Stimulated activated CD8-positive, alpha-beta memory T cell treated with anti-CD3 and anti-CD28 coated beads, Interleukin-15, amount 100 ng/mL, for 48 hours (primary cell): ENCODE measurements at regions not wholly inside any gene's neighbourhood (a gene's known extent, or its start where the extent isn't known, plus 50 kb on each side); places are given as distances from the start of the nearest gene placed in this dataset.

Experiments
- DNase-seq, 2 donors: peaks; one replicate each; pipeline ENCODE4 v3.0.0-alpha.2; 2020; ENCODE audit warnings: low read depth in 2 of 2

GRCh38 chr5:174235221-174236011, 189.9 kb downstream of the NSG2 start:
- DNase-seq: no peak

GRCh38 chr5:174236070-174236469, 190.6 kb downstream of the NSG2 start:
- DNase-seq: no peak

GRCh38 chr5:174239718-174240117, 194.2 kb downstream of the NSG2 start:
- no peak for DNase-seq

GRCh38 chr5:174242573-174242972, 197.1 kb downstream of the NSG2 start:
- no peak for DNase-seq

GRCh38 chr5:174243904-174244303, 198.4 kb downstream of the NSG2 start:
- DNase-seq: no peak

- DNase-seq: no peak
Observed at GRCh38 chr5:174245516-174246075, 200.1 kb downstream of the NSG2 start.

GRCh38 chr5:174246743-174247142, 201.2 kb downstream of the NSG2 start:
- no peak for DNase-seq

- no peak for DNase-seq
Observed at GRCh38 chr5:174247301-174247700, 201.8 kb downstream of the NSG2 start.

DNA sequence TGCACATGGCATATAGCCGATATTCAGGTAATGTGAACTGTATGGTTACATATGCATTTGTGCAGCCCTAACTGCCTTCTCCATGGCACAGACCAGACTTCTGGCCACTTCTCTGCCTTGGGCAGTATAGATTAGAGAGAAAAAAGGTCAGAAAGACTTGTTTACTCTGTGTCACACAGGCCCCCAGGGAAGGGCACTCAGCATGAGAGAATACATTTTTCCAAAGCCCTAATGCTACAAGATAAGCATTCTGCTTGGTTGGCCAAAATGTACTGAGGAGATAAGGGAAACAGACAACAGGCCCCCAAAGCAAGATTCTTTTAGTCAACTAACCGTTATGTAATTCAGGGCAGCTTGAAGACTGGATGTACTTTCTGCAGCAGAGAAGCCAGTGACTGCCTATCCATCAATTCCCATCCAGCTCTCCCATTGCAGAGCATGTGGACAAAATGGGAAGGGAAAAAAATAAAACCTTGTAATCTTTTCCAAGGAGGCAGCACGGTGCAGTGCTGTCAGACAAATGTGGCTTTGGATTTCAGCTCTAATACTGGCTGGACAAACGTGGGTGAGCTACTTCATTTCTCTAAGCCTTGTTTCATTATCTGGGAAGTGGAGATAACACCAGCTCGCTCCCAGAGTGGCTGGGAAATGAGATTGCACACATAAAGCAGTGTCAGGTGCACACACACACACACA, 205.9 kb downstream of the NSG2 start:
- no peak for DNase-seq

DNA sequence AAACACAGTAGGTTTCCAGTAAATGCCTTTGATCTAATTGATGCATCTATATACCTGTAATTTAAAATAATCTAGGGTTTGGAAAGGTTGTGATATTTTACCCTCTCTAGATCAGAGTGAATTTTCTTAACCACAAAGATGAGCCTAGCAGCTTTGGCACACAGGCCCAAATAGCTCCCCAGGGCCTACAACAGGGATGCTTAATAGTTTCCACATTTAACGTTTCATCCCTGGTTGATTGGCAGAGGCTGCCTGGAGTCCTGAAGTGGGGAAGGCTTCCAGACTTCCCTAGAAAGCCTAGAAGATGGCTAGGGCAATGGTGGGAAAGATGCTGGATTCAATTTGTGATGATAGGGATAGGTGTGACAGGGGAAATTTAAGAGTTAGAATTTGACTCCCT, 206.6 kb downstream of the NSG2 start:
- no peak for DNase-seq

DNA sequence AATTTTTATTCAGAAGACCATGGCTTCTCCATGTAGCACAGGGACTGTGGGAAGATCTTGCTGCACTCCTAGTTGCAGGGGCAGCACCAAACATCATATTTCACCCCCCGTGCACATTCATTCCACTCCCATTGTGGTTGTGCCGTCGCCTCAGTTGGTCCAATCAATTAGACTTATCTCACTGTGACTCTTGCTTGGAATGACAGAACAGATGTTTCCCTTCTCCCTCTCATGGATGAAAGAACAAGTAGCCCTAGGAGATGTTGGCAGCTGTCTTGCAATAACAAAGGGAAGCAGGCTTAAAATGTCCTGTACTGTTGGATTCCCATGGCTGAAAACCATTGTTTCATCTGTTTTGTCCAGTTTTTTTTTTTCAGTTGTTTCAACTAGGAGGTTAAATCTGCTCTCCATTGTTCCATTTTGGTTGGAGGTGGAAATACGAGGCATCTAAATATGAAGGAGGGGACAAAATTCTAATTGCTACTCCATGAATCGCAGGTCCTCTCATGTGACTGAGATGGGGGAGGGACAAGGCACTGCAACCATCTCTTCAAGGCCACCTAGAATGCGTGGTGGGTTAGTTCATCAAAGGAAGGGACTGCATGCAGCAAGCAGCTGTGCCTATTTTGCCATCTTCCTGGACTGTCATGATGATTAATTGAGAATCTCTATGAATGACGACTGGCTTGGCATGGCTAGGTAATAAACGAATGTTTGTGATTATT, 214.4 kb downstream of the NSG2 start:
- DNase-seq: no peak

GRCh38 chr5:174271316-174271715, 225.8 kb downstream of the NSG2 start:
- no peak for DNase-seq

GRCh38 chr5:174272671-174273070, 227.2 kb downstream of the NSG2 start:
- no peak for DNase-seq

- DNase-seq: no peak
Observed at GRCh38 chr5:174273325-174273724, 227.8 kb downstream of the NSG2 start.

DNA sequence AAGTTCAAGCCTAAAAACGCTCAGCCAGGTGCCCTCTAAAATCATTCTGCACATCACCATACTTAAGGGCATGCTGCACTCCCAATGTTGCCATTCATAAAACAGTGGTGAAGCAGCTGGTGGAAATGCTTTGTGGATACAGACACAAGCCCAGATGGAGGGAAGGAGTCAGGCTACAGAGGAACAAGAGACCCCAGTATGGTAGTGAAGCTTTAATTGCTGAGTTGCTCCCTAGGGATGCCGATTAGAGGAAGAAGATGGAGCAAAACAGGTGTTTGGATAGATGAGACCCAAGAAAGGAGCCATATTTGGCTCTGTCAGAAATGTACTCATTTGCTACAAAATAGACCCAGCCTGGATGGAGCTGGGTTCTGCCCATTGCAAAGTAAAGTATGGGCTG, 230.5 kb downstream of the NSG2 start:
- DNase-seq: no peak

DNA sequence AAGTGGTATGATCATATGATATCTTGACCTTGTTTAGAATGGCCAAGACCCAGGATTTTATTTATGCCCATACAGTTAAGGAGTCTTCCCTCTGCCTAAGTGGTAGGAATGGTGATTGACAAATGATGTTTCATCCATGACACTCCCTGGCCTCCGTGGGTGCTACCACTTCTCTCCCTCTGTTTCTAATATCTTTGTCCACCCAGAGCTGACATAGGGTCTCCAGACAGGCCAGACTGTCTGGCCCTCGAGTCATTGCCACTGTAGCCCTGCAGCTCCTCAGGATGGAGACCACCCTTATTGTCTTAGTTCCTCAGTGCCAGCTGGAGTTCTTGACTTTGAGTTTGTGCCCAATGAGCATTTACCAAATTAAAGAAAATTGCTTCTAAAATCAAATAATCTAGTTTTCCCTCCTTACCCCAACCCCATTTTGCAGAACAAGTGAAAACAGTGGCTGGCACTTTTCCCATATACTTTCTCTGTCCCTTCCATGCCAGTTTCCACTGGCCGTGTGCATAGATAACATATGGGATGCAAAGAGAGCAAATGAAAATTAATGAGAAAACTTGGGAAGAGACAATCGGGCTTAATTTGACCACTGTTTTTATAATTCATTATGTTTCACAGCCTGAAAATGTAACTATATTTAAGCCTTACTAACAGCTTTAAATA, 235.7 kb downstream of the NSG2 start:
- DNase-seq: no peak

GRCh38 chr5:174281855-174282254, 236.3 kb downstream of the NSG2 start:
- no peak for DNase-seq

GRCh38 chr5:174282391-174282790, 236.9 kb downstream of the NSG2 start:
- DNase-seq: no peak

DNA sequence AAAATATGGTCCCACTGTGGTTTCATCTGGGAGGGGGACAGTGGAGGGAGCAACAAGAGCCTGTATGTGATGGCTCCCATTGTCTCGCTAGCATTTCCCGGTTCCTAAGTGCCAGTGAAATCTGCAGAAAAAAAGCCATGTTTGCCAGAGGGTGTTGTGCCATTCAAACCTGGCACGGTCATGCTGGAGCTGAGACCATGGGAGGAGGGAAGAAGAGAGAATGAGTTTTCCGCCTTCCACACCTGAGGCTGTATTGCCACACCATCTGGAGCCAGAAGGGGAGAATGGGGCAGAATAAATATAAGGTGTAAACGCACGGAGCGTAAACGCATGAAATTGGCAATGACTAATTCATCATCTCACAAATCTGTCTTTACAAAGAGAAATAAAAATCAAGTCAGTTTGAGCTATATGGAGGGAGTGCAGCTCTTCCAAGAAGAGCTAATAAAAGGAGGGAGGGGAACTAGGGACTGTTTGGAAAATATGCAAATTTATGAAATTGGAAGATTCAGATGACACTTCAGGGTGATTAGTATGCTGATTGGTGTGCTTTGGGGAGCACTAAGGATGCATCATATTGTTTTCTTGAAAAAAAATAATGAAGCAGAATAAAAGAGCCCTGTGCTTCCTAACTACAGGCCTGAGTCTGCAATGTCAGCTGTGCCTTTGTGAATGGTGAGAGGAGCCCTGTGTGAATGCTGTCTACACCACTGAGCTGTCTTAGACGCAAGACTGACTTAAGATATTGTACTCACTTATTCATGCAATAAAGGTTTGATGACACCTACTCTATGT, 237.9 kb downstream of the NSG2 start:
- DNase-seq: no peak

- DNase-seq: no peak
Observed at GRCh38 chr5:174284873-174285272, 239.4 kb downstream of the NSG2 start.

DNA sequence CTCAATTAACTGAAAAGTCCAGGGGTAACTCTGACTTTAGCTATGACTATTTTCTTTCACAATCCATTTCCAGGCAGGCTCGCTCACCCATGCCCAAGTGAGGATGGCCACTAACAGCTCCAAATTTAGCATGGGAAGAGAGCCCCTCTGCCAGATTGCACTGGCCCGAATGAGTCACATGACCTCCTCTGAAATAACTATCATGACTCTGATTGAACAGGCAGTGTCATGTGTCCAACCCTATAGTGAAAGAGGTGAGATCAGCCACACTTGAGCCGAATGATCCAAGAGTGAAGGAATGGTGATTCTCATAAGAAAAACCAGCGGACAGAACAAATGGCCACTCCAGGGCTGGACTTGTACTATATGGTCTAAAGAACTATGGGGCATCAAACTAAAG, 242.3 kb downstream of the NSG2 start:
- DNase-seq: no peak
